ENCODE measurements at regions not wholly inside any gene's neighbourhood (a gene's known extent, or its start where the extent isn't known, plus 50 kb on each side); places are given as distances from the start of the nearest gene placed in this dataset.

DNA sequence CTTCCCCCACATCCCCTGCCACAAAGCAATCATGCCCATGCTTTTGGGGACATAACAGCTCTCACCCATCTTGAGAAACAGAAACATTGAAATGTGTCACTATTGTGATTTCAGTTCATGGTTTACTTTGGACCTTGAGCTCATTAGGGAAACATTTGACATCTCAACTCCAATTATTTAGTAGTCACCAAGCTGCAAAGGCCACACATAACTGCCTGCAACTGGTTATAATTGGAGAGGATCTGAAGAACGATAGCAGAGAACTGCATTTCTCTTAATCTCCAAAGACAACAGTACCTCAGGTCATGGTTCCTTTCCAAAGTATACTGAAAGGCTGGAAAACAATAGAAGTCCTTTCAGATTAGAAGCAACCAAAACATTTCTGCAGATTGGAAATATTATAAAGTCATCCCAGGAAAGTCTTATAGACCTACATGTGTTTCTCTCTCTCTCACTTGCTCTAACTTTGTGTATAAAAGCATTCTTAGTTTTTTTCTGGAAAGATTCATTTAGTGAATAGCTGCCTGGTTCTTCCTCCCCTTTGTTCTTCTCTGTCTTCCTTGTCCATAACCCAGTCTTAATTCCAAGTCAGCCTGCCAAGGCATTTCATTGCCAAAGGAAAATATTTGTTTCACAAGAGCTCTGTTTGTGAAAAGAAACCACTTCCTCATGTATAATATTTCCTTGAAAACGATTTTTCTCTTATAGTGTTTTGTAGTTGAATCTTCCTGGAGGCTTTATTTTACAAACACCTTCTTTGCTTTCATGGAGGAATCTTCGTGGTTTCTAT, 426.8 kb downstream of the ADGRL2 start:
- TF ChIP-seq, protein P1, sequence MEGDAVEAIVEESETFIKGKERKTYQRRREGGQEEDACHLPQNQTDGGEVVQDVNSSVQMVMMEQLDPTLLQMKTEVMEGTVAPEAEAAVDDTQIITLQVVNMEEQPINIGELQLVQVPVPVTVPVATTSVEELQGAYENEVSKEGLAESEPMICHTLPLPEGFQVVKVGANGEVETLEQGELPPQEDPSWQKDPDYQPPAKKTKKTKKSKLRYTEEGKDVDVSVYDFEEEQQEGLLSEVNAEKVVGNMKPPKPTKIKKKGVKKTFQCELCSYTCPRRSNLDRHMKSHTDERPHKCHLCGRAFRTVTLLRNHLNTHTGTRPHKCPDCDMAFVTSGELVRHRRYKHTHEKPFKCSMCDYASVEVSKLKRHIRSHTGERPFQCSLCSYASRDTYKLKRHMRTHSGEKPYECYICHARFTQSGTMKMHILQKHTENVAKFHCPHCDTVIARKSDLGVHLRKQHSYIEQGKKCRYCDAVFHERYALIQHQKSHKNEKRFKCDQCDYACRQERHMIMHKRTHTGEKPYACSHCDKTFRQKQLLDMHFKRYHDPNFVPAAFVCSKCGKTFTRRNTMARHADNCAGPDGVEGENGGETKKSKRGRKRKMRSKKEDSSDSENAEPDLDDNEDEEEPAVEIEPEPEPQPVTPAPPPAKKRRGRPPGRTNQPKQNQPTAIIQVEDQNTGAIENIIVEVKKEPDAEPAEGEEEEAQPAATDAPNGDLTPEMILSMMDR (IDR thresholded peaks at IDR 0.05): no peak
- TF ChIP-seq POLR2A (IDR thresholded peaks at IDR 0.05): no peak
